ENCODE measurements at regions not wholly inside any gene's neighbourhood (a gene's known extent, or its start where the extent isn't known, plus 50 kb on each side); places are given as distances from the start of the nearest gene placed in this dataset.
"Not testable (repeated sequence)": the region's sequence is repeated elsewhere in the genome, so short reads cannot be mapped to it uniquely, and the experiment has no call there.

GRCh38 chrX:114095789-114096188 is 488.1 kb upstream of the HTR2C start:
- no peak for DNase-seq

- DNase-seq: no peak
Observed at GRCh38 chrX:114087543-114087942, 496.3 kb upstream of the HTR2C start.

- no peak for DNase-seq
Observed at GRCh38 chrX:114077773-114078172, 506.1 kb upstream of the HTR2C start.

- no peak for DNase-seq
Observed at GRCh38 chrX:114075073-114075673, 508.7 kb upstream of the HTR2C start.

GRCh38 chrX:114073926-114074325 is 510.0 kb upstream of the HTR2C start:
- DNase-seq: no peak

- no peak for DNase-seq
Observed at GRCh38 chrX:114071412-114071811, 512.5 kb upstream of the HTR2C start.

- peak in 1 of 51 donors; percentile 0 for DNase-seq
Observed at GRCh38 chrX:114065577-114066223, 518.2 kb upstream of the HTR2C start.

- no peak for DNase-seq
Observed at GRCh38 chrX:114061226-114061625, 522.7 kb upstream of the HTR2C start.

GRCh38 chrX:114058988-114059418 is 524.9 kb upstream of the HTR2C start:
- no peak for DNase-seq

- DNase-seq: not testable (repeated sequence)
Observed at GRCh38 chrX:114057422-114057821, 526.5 kb upstream of the HTR2C start.

- no peak for DNase-seq
Observed at GRCh38 chrX:114051667-114052315, 532.1 kb upstream of the HTR2C start.

GRCh38 chrX:114050075-114050796 is 533.6 kb upstream of the HTR2C start:
- no peak for DNase-seq

- no peak for DNase-seq
Observed at GRCh38 chrX:114049063-114049462, 534.8 kb upstream of the HTR2C start.

GRCh38 chrX:114047558-114047957 is 536.3 kb upstream of the HTR2C start:
- DNase-seq: no peak

- no peak for DNase-seq
Observed at GRCh38 chrX:114046695-114047279, 537.1 kb upstream of the HTR2C start.

GRCh38 chrX:114041470-114041869 is 542.4 kb upstream of the HTR2C start:
- DNase-seq: not testable (repeated sequence)

- not testable (repeated sequence) for DNase-seq
Observed at GRCh38 chrX:114040661-114041269, 543.1 kb upstream of the HTR2C start.

GRCh38 chrX:114040111-114040510 is 543.8 kb upstream of the HTR2C start:
- DNase-seq: not testable (repeated sequence)

- DNase-seq: no peak
Observed at GRCh38 chrX:114038358-114038757, 545.5 kb upstream of the HTR2C start.

GRCh38 chrX:114037515-114037914 is 546.4 kb upstream of the HTR2C start:
- no peak for DNase-seq

- no peak for DNase-seq
Observed at GRCh38 chrX:114028907-114029662, 554.8 kb upstream of the HTR2C start.

All from hypothalamus (tissue), 51 donors.